HCT116 (cell line): ENCODE measurements at regions not wholly inside any gene's neighbourhood (a gene's known extent, or its start where the extent isn't known, plus 50 kb on each side); places are given as distances from the start of the nearest gene placed in this dataset.

ENCODE experiments used
- ATAC-seq: fragments of 200-7000 bp; cut with Tn5 transposase; 2 replicates; pipeline ENCODE4 v1.9.1; 2020; ENCODE audit warnings: mild to moderate bottlenecking, moderate library complexity
- BruUV-seq: library from RNA; stranded (reverse); fragments of 400-500 nt; replicated peaks from 2 replicates; lab custom pipeline; 2021; lab: Mats Ljungman, UMichigan
- CTCF ChIA-PET: fragments of 300-600 bp; sonication (Branson Sonifier 250); formaldehyde crosslinking; loops from one replicate; lab custom pipeline; 2021; ENCODE audit warnings: antibody characterized with exemption; lab: Charles Lee
- POLR2A ChIA-PET: fragments of 300-600, 350-600 bp; sonication (Branson Sonifier 250); formaldehyde crosslinking; loops from one replicate; lab custom pipeline; 2021; ENCODE audit warnings: antibody characterized with exemption; lab: Charles Lee
- RAD21 ChIA-PET, 2 experiments: fragments of 300-600 bp; sonication (Branson Sonifier 250); formaldehyde crosslinking; loops; one replicate each; lab custom pipeline; 2023; ENCODE audit warnings: low total read pairs in 2 of 2; ENCODE audit not compliant: uncharacterized antibody in 2 of 2, unreplicated experiment in 2 of 2, low non-redundant PET in 1 of 2; lab: Charles Lee
- DNase-seq: peaks from one replicate; pipeline ENCODE4 v3.0.0-alpha.2; 2010; ENCODE audit warnings: low read depth, low spot score
- H2AFZ ChIP-seq: fragments of 200-600 bp; shearing (Covaris generic), sonication (generic); 2 replicates; pipeline ENCODE4 v1.6.1; 2017; ENCODE audit warnings: low read depth, mixed run types, mixed read lengths, antibody characterized with exemption, low read length; ENCODE audit not compliant: poor library complexity, severe bottlenecking
- H3K27ac ChIP-seq: 2 replicates; pipeline ENCODE4 v1.5.1; 2012; ENCODE audit warnings: low read depth, low read length
- H3K27me3 ChIP-seq: fragments of 200-600 bp; sonication (generic); 2 replicates; pipeline ENCODE4 v1.6.1; 2016; ENCODE audit warnings: mixed run types, low read length, mixed read lengths; ENCODE audit not compliant: insufficient read depth
- H3K36me3 ChIP-seq, 2 experiments: fragments of 200-500 bp in 1 of 2; fragments of 200-600 bp in 1 of 2; sonication (Bioruptor generic) in 1 of 2; sonication (generic) in 1 of 2; 2 replicates each; pipeline versions ENCODE4 v1.5.1 to v1.6.1; 2014 to 2016; ENCODE audit warnings: low read length in 2 of 2, inconsistent platforms in 1 of 2, mixed read lengths in 1 of 2, mixed run types in 1 of 2; ENCODE audit not compliant: insufficient read depth in 2 of 2, control insufficient read depth in 1 of 2
- H3K4me1 ChIP-seq, 2 experiments: fragments of 200-600 bp in 1 of 2; sonication (generic) in 1 of 2; 2 replicates each; pipeline versions ENCODE4 v1.5.1 to v1.6.1; 2012 to 2017; ENCODE audit warnings: low read length in 2 of 2, inconsistent platforms in 1 of 2, mild to moderate bottlenecking in 1 of 2, mixed read lengths in 1 of 2, mixed run types in 1 of 2, moderate library complexity in 1 of 2; ENCODE audit not compliant: insufficient read depth in 2 of 2, control insufficient read depth in 1 of 2
- H3K4me2 ChIP-seq: fragments of 200-600 bp; sonication (generic); 2 replicates; pipeline ENCODE4 v1.6.1; 2017; ENCODE audit warnings: mixed run types, low read length, mixed read lengths
- H3K4me3 ChIP-seq, 2 experiments: fragments of 200-600 bp in 1 of 2; sonication (generic) in 1 of 2; replicated peaks in 1 of 2; 2 replicates each; pipeline ENCODE4 v1.5.1; 2011 to 2016; ENCODE audit warnings: low read length in 2 of 2, control low read depth in 1 of 2, low read depth in 1 of 2, mild to moderate bottlenecking in 1 of 2, mixed read lengths in 1 of 2, mixed run types in 1 of 2
- H3K79me2 ChIP-seq: fragments of 200-600 bp; sonication (generic); 2 replicates; pipeline ENCODE4 v1.6.1; 2017; ENCODE audit warnings: mild to moderate bottlenecking, mixed run types, low read length, moderate library complexity, mixed read lengths; ENCODE audit not compliant: insufficient read depth
- H3K9ac ChIP-seq: fragments of 200-600 bp; sonication (generic); 2 replicates; pipeline ENCODE4 v1.6.1; 2016; ENCODE audit warnings: low read length, mixed read lengths
- H3K9me2 ChIP-seq: fragments of 200-600 bp; sonication (generic), shearing (Covaris generic); 2 replicates; pipeline ENCODE4 v1.6.1; 2017; ENCODE audit warnings: mixed run types, mild to moderate bottlenecking, moderate library complexity; ENCODE audit not compliant: insufficient read depth
- H3K9me3 ChIP-seq, 2 experiments: fragments of 200-500 bp in 1 of 2; fragments of 200-600 bp in 1 of 2; sonication (Bioruptor generic) in 1 of 2; sonication (generic) in 1 of 2; 2 replicates each; pipeline ENCODE4 v1.6.1; 2014 to 2017; ENCODE audit warnings: low read length in 2 of 2, mixed read lengths in 2 of 2, inconsistent platforms in 1 of 2, low read depth in 1 of 2, mild to moderate bottlenecking in 1 of 2, mixed run types in 1 of 2, moderate library complexity in 1 of 2; ENCODE audit not compliant: control insufficient read depth in 1 of 2, insufficient read depth in 1 of 2
- H4K20me1 ChIP-seq: fragments of 200-600 bp; sonication (generic), shearing (Covaris generic); 2 replicates; pipeline ENCODE4 v1.6.1; 2017; ENCODE audit warnings: mixed run types, mild to moderate bottlenecking, moderate library complexity; ENCODE audit not compliant: insufficient read depth
- CBX3 ChIP-seq: IDR thresholded peaks from 2 replicates; pipeline ENCODE4 v1.6.1; 2012; ENCODE audit warnings: low read depth
- CEBPB ChIP-seq: IDR thresholded peaks from 2 replicates; pipeline ENCODE4 v1.6.1; 2012; ENCODE audit warnings: low read depth
- EGR1 ChIP-seq: IDR thresholded peaks from 2 replicates; pipeline ENCODE4 v1.6.1; 2012; ENCODE audit warnings: low read depth
- EZH2 ChIP-seq: fragments of 200-600 bp; sonication (generic); IDR thresholded peaks from 2 replicates; pipeline ENCODE4 v1.6.1; 2017; ENCODE audit warnings: antibody characterized with exemption, mixed run types
- FOSL1 ChIP-seq: IDR thresholded peaks from 2 replicates; pipeline ENCODE4 v1.6.1; 2012; ENCODE audit warnings: low read depth
- POLR2A ChIP-seq: IDR thresholded peaks from 2 replicates; pipeline ENCODE4 v1.7.0; 2011; ENCODE audit warnings: borderline replicate concordance; ENCODE audit not compliant: insufficient read depth, insufficient read length; ENCODE audit errors: extremely low read depth
- POLR2AphosphoS5 ChIP-seq: IDR thresholded peaks from 2 replicates; pipeline ENCODE4 v1.6.1; 2011; ENCODE audit warnings: mild to moderate bottlenecking, low read depth, low read length, moderate library complexity
- REST ChIP-seq: IDR thresholded peaks from 2 replicates; pipeline ENCODE4 v1.6.1; 2012; ENCODE audit warnings: low read depth
- SIN3A ChIP-seq: IDR thresholded peaks from 2 replicates; pipeline ENCODE4 v1.6.1; 2012; ENCODE audit warnings: low read depth
- SP1 ChIP-seq: IDR thresholded peaks from 2 replicates; pipeline ENCODE4 v1.6.1; 2012; ENCODE audit warnings: low read depth
- ZFX ChIP-seq: fragments of 450-650 bp; IDR thresholded peaks from 2 replicates; pipeline ENCODE4 v1.6.1; 2017
- ZNF274 ChIP-seq: fragments of 200-500 bp; sonication (Bioruptor generic); IDR thresholded peaks from 2 replicates; pipeline ENCODE4 v1.6.1; 2014; ENCODE audit warnings: mild to moderate bottlenecking, low read depth, low read length, inconsistent platforms
- intact Hi-C: fragments of 100-400 bp; cut with micrococcal nuclease; formaldehyde crosslinking; loops from 2 replicates; pipeline ENCODE4 v1.10.0; 2022
- TF ChIP-seq, protein P1 (sequence below): IDR thresholded peaks from 2 replicates; pipeline ENCODE4 v1.6.1; 2011; ENCODE audit warnings: mild to moderate bottlenecking, low read length, moderate library complexity; ENCODE audit not compliant: insufficient replicate concordance; ENCODE audit errors: extremely low read depth
- TF ChIP-seq, protein P2 (sequence below): IDR thresholded peaks from 2 replicates; pipeline ENCODE4 v1.6.1; 2012

DNA sequence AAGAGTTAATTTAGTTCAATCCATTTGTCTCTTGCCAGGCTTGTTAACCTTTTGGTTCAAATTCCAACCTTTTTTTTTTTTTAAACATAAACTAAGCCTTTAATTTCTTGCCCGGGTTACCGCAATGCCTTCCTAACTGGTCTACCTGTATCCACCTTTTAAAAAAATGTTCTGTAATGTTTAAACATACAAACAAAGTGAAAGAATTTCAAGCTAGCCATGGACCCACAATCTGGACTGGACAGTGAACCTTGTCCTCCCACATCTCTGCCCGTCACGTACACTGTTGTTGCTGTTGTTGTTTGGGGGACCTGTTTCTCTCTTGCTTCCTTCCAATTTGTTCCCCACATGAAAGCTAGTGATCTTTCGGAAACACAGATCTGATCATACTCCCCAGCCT is 724.7 kb upstream of the AUTS2 start:
- DNase-seq (no peak), ATAC-seq (no peak)
- intact Hi-C loops, result no loop called here
- Histone ChIP-seq H3K36me3 (no peaks in the 10 kb centered on the region; a peak in 1 of 4 replicates), H4K20me1 (no peaks in the 10 kb centered on the region), H3K9me3 (peaks cover 0 to 10% of the 10 kb centered on the region in 2 experiments; a peak in 2 of 4 replicates), H3K4me2 (no peak overlapping the region), H3K27me3 (no peaks in the 10 kb centered on the region), H3K9ac (no peak overlapping the region), H3K27ac (no peak overlapping the region), H3K4me1 (no peaks in the 10 kb centered on the region), H2AFZ (no peak overlapping the region), H3K4me3 (no peak overlapping the region), H3K79me2 (no peaks in the 10 kb centered on the region), H3K9me2 (no peaks in the 10 kb centered on the region)
- RAD21 ChIA-PET, result no interaction called here
- CTCF ChIA-PET, result no interaction called here
- no peak for TF ChIP-seq EGR1
- TF ChIP-seq ZNF274, result no peak
- TF ChIP-seq, protein P1, sequence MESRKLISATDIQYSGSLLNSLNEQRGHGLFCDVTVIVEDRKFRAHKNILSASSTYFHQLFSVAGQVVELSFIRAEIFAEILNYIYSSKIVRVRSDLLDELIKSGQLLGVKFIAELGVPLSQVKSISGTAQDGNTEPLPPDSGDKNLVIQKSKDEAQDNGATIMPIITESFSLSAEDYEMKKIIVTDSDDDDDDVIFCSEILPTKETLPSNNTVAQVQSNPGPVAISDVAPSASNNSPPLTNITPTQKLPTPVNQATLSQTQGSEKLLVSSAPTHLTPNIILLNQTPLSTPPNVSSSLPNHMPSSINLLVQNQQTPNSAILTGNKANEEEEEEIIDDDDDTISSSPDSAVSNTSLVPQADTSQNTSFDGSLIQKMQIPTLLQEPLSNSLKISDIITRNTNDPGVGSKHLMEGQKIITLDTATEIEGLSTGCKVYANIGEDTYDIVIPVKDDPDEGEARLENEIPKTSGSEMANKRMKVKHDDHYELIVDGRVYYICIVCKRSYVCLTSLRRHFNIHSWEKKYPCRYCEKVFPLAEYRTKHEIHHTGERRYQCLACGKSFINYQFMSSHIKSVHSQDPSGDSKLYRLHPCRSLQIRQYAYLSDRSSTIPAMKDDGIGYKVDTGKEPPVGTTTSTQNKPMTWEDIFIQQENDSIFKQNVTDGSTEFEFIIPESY, result no peak
- TF ChIP-seq SIN3A, result no peak
- no peak for TF ChIP-seq FOSL1
- no TSS peak for BruUV-seq
- POLR2A ChIA-PET, result no interaction called here

GRCh38 chr7:68875857-68876256 is 722.4 kb upstream of the AUTS2 start:
- Histone ChIP-seq H4K20me1 (no peaks in the 10 kb centered on the region), H3K27me3 (no peaks in the 10 kb centered on the region), H3K27ac (no peak overlapping the region), H2AFZ (no peak overlapping the region), H3K79me2 (no peaks in the 10 kb centered on the region)
- ATAC-seq, result no peak
- intact Hi-C loops, result no loop called here
- TF ChIP-seq EZH2 (no peak), POLR2A (no peak), ZFX (no peak), ZNF274 (no peak), SP1 (no peak), REST (no peak), CEBPB (no peak), CBX3 (no peak), POLR2AphosphoS5 (no peak)
- TF ChIP-seq, protein P2, sequence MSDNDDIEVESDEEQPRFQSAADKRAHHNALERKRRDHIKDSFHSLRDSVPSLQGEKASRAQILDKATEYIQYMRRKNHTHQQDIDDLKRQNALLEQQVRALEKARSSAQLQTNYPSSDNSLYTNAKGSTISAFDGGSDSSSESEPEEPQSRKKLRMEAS, result no peak
- TF ChIP-seq, all 23 proteins: peak for 0
- H3K9me2 ChIP-seq, result no peaks in the 10 kb centered on the region
- POLR2A ChIA-PET, result no interaction called here
- no peak overlapping the region for H3K4me2 ChIP-seq
- H3K9ac ChIP-seq, result no peak overlapping the region
- no peaks in the 10 kb centered on the region for H3K36me3 ChIP-seq
- no peaks in the 10 kb centered on the region for H3K4me1 ChIP-seq
- no peak overlapping the region for H3K4me3 ChIP-seq
- BruUV-seq, result no TSS peak
- peaks cover 0 to 14% of the 10 kb centered on the region in 2 experiments; a peak in 2 of 4 replicates for H3K9me3 ChIP-seq
- RAD21 ChIA-PET, result no interaction called here
- DNase-seq, result no peak
- CTCF ChIA-PET, result no interaction called here
